ENCODE measurements at regions not wholly inside any gene's neighbourhood (a gene's known extent, or its start where the extent isn't known, plus 50 kb on each side); places are given as distances from the start of the nearest gene placed in this dataset.

- Histone ChIP-seq H3K27ac (ENCODE audit: extremely low read depth, low read depth, low read length) (no peak overlapping the region), H3K36me3 (ENCODE audit: control insufficient read depth in 2 of 2, insufficient read depth in 1 of 2, low read length in 2 of 2) (no peaks in the 10 kb centered on the region), H3K9me3 (ENCODE audit: control insufficient read depth, insufficient read depth, low read depth, low read length) (no peaks in the 10 kb centered on the region), H3K4me1 (ENCODE audit: control insufficient read depth, insufficient read depth, low read length) (no peaks in the 10 kb centered on the region), H3K4me3 (ENCODE audit: low read depth, low read length) (no peak overlapping the region)
- POLR2A ChIA-PET: no interaction called here
- CTCF ChIA-PET: no interaction called here
- TF ChIP-seq ZNF24 (tag by site-specific recombination; IDR thresholded peaks at IDR 0.05): no peak
- no peak for TF ChIP-seq HOXC10 (CRISPR knock-in tag; IDR thresholded peaks at IDR 0.05)
- TF ChIP-seq ZNF473 (tag by site-specific recombination; IDR thresholded peaks at IDR 0.05): no peak
- no peak for TF ChIP-seq ZNF629 (tag by site-specific recombination; IDR thresholded peaks at IDR 0.05)
- no peak for TF ChIP-seq ZFP41 (tag by site-specific recombination; IDR thresholded peaks at IDR 0.05; ENCODE audit: borderline replicate concordance)
- no peak for TF ChIP-seq ZNF23 (tag by site-specific recombination; IDR thresholded peaks at IDR 0.05; ENCODE audit: borderline replicate concordance)
- no peak for TF ChIP-seq ZNF10 (tag by site-specific recombination; IDR thresholded peaks at IDR 0.05)
Measured at GRCh38 chr12:62168411-62168810, 91.8 kb upstream of the USP15 start.

- Histone ChIP-seq H3K9me3 (ENCODE audit: control insufficient read depth, insufficient read depth, low read depth, low read length) (no peaks in the 10 kb centered on the region), H3K36me3 (ENCODE audit: control insufficient read depth in 2 of 2, insufficient read depth in 1 of 2, low read length in 2 of 2) (no peaks in the 10 kb centered on the region), H3K4me1 (ENCODE audit: control insufficient read depth, insufficient read depth, low read length) (no peaks in the 10 kb centered on the region), H3K27ac (ENCODE audit: extremely low read depth, low read depth, low read length) (no peak overlapping the region), H3K4me3 (ENCODE audit: low read depth, low read length) (no peak overlapping the region)
- TF ChIP-seq ELK4 (IDR thresholded peaks at IDR 0.05; ENCODE audit: borderline replicate concordance, low read depth, low read length) (no peak), ZNF513 (tag by site-specific recombination; IDR thresholded peaks at IDR 0.05) (no peak), ZNF692 (tag by site-specific recombination; IDR thresholded peaks at IDR 0.05) (no peak), ZBTB26 (tag by site-specific recombination; optimal IDR thresholded peaks at IDR 0.05) (no peak), PRDM10 (tag by site-specific recombination; IDR thresholded peaks at IDR 0.05) (no peak), ZNF175 (tag by site-specific recombination; IDR thresholded peaks at IDR 0.05) (no peak), GLI4 (tag by site-specific recombination; IDR thresholded peaks at IDR 0.05) (no peak), ZNF146 (tag by site-specific recombination; IDR thresholded peaks at IDR 0.05) (no peak), ZNF157 (tag by site-specific recombination; IDR thresholded peaks at IDR 0.05) (no peak), ATF2 (tag by site-specific recombination; IDR thresholded peaks at IDR 0.05; ENCODE audit: low read depth) (no peak), ZNF626 (tag by site-specific recombination; IDR thresholded peaks at IDR 0.05) (no peak)
- POLR2A ChIA-PET: no interaction called here
- CTCF ChIA-PET: interaction anchor here (0.6 kb wide), 1 partner anchor 170 kb away, joined by 3 read pairs; no protein-coding TSS in a partner anchor
Measured at GRCh38 chr12:62170241-62170640, 90.0 kb upstream of the USP15 start.

All from HEK293 (cell line).